Choroid plexus epithelial cell (primary cell): ENCODE measurements at regions not wholly inside any gene's neighbourhood (a gene's known extent, or its start where the extent isn't known, plus 50 kb on each side); places are given as distances from the start of the nearest gene placed in this dataset.

ENCODE experiments used
- DNase-seq: peaks from one replicate; pipeline ENCODE4 v3.0.0-alpha.2; 2010; ENCODE audit warnings: low read depth
- H3K4me3 ChIP-seq: 2 replicates; pipeline ENCODE4 v1.5.1; 2011; ENCODE audit warnings: low read depth, mild to moderate bottlenecking, control low read depth, low read length, moderate library complexity
- TF ChIP-seq, protein P1 (sequence below): conservative IDR thresholded peaks from 2 replicates; pipeline ENCODE4 v1.5.1; 2011; ENCODE audit warnings: low read depth, mild to moderate bottlenecking, control low read depth, inconsistent platforms, low read length, moderate library complexity

GRCh38 chr18:6497543-6497942 lies 82.8 kb upstream of the L3MBTL4 start:
- TF ChIP-seq, protein P1, sequence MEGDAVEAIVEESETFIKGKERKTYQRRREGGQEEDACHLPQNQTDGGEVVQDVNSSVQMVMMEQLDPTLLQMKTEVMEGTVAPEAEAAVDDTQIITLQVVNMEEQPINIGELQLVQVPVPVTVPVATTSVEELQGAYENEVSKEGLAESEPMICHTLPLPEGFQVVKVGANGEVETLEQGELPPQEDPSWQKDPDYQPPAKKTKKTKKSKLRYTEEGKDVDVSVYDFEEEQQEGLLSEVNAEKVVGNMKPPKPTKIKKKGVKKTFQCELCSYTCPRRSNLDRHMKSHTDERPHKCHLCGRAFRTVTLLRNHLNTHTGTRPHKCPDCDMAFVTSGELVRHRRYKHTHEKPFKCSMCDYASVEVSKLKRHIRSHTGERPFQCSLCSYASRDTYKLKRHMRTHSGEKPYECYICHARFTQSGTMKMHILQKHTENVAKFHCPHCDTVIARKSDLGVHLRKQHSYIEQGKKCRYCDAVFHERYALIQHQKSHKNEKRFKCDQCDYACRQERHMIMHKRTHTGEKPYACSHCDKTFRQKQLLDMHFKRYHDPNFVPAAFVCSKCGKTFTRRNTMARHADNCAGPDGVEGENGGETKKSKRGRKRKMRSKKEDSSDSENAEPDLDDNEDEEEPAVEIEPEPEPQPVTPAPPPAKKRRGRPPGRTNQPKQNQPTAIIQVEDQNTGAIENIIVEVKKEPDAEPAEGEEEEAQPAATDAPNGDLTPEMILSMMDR: no peak
- DNase-seq: no peak
- no peak overlapping the region for H3K4me3 ChIP-seq

DNA sequence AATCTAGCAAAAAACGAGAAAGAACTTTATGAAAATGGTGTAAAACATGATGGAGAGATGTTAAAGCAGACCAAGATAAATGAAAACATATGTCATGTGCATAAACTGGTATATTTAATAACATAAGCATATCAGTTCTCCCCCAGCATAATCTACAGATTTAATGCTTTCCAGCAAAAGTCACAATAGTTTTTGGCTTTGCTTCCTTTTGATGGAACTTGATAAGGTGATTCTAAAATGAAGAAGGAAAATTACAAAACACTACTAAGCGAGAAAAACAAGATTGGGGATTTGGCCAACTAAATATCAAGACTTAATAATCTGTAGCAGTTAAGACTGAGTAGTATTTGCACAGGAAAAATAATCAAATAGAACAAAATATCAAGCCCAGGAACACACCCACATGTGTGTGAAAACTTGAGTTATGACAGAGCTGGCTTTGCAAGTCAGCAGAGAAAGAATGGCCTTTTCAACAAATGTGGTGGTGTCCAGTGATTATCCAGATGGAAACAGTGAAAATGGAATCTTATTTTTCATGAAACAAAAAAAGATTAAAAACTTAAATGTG lies 83.7 kb upstream of the L3MBTL4 start:
- no peak overlapping the region for H3K4me3 ChIP-seq
- no peak for DNase-seq
- TF ChIP-seq, protein P1: no peak

DNA sequence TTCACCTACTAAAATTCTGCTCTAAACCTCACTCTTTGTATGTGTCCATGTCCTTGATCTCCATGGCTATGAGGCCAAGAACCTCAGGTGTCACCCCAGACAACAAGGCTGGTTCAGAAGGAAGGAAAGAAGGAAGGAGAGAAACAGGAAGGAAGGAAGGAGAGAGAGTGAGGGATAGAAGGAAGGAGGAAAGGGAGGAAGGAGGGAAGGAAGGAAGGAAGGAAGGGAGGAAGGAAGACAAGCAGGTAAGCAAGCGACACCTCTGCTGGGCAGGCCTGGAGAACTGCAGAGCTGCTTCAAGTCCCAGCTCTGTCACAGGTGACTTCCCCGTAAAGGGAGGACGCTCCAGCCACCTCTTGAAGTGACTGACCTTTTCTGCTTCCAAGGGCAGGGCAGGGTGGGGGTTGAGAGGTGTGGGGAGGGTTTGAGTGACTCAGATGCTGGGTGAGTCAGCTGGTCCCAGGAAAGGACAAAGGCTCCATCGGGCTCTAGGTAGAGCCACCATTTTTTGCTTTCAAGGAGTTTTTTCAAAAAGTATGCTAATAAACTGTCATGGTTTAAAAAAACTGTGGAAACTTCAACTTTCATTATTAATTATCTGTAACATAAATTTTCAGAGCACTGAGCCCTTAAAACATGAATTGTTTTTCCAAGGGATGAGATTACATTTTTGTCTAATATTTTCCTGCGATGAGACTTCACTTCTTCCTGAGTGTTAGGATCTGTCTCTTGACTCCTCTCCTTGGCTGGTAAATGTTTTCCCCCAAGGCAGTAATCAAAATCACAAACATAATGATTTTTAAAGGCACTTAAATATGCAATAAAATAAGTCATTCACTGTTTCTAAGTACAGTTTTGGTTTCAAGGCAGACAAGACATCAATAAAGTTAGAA lies 90.1 kb upstream of the L3MBTL4 start:
- no peak overlapping the region for H3K4me3 ChIP-seq
- no peak for DNase-seq
- TF ChIP-seq, protein P1: no peak

- DNase-seq: no peak
- no peak overlapping the region for H3K4me3 ChIP-seq
- TF ChIP-seq, protein P1: no peak
Observed at GRCh38 chr18:6505498-6505875, 90.8 kb upstream of the L3MBTL4 start.

DNA sequence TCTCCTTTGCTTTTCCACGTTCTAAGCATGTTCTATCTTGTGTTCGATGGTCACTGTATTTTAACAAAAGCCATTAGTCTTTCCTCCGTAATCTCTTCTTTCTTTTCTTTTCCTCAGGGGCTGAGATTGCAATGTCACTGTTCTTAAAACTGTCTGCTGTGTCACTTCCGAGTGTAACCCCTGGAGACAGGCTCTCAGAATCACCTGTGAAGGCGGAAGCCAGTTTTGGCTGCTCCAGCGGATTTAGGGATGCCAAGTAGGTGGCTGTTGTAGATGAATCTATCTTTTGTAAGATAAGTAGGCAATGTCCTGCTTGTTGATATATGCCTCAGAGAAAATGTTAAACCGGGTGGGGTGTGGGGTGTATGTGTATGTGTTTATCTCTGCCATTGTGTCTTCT lies 94.7 kb upstream of the L3MBTL4 start:
- H3K4me3 ChIP-seq: no peak overlapping the region
- TF ChIP-seq, protein P1: no peak
- no peak for DNase-seq

DNA sequence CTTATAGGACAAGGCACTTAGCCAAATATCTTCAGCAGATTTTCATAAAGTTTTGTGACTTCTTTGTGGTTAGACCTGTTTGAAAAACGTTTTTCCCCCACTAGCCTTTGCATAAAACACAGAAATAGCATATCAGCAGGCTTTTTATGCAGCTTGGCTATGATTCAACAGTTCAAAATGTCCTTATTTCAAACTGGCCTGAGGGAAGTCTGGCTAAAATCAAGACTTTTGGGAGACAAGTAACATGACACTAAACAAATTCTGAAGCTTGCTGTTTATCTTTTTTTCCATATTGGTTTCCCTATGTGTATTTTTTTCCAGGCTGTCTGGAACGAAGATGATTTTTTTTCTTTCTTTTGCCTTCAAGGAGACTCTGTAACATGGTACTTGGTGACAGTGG lies 95.1 kb upstream of the L3MBTL4 start:
- H3K4me3 ChIP-seq: no peak overlapping the region
- peak; percentile 48 for DNase-seq
- TF ChIP-seq, protein P1: no peak
